Kidney tubule cell (primary cell): ENCODE measurements at regions not wholly inside any gene's neighbourhood (a gene's known extent, or its start where the extent isn't known, plus 50 kb on each side); places are given as distances from the start of the nearest gene placed in this dataset.

Experiments
- DNase-seq: peaks from one replicate; pipeline ENCODE4 v3.0.0-alpha.2; 2018; ENCODE audit warnings: low spot score

DNA sequence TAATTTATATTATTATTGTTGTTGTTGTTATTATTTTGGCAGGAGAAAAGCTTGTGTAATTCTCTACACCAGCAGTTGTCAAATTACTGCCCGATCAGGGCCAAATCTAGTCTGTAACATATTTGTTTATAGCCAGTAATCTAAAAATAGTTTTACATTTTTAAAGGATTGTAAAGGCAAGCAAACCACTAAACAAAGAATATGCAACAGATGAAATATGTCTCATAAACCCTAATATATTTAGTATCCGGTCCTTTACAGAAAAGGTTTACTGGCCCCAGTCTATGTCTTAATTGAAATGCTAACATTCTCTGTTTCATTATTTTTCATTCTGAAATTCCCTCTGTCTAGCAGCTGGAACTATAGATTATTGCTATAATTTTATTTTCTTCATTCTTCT lies 709.5 kb downstream of the KCNJ2 start:
- no peak for DNase-seq

DNA sequence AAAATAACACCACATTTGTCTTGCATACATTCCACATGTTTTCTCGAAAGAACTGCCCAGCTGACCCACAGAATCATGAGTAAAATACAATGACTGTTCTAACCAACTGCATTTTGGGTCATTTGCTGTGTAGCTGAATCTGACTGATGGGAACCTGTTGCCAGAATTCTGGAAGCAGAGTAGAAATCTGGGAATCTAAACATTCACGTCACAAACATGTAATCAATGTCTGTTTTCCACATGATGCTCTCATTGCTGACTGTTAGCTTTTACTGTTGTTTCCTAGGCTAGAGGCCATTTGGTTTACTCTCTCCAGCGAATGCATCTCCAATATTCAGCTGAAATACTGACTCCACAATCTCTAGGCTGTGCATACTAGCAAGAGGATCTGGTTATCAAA lies 710.1 kb downstream of the KCNJ2 start:
- no peak for DNase-seq

DNA sequence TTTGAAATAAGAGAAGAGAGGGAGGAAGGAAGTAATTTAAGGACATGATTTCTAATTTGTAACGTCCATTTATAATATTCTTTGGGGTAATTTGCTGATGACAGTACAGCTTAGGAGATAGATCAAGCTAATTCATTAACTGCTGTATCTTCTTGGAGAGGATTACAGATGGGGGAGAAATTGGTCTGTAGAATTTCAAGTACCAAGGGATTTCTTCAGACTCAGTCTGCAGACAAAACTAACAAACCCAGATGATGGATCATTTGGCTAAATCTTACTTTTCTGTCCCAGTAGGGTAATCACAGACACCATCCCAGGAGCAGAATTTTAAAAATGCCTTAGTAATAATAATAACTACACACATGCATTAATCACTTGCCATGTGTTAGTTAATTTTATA lies 711.8 kb downstream of the KCNJ2 start:
- no peak for DNase-seq

DNA sequence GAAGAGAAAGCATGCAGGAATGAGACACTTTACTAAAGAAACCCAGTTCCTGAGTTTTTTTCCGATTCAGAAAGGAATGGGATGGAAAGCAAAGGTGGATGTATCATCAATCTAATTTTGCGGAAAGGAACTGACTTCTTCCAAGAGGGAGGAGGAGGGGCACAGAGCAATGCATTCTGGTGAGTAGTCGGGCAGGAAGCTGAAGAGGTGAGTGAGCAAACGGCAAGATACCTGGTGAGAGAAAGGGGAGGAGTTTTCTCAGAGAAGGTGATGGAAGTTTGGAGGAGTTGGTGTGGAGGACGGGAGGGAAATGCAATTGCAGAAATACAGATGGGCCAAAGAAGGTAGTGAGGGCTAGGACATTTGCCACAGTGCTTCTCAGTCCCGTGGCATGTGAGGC lies 713.2 kb downstream of the KCNJ2 start:
- DNase-seq = no peak

DNA sequence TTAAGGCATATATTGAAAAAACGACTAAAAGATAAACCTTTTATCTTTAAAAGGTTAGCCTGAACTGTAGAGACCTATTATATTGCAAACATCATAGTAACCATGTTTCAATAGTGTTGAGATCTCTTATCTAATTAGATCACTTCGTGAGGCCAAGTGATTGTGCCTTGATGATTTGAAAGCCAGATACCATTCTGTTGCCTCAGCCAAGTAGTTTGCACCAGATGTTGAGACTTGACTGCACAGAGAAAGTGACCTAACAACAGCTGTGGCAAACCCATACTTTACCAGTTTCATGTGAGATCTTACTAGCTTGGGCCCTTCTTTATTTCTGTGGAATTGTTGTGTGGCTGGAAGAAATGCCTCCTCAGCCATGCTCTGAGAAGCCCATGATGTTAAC lies 717.3 kb downstream of the KCNJ2 start:
- DNase-seq = no peak

DNA sequence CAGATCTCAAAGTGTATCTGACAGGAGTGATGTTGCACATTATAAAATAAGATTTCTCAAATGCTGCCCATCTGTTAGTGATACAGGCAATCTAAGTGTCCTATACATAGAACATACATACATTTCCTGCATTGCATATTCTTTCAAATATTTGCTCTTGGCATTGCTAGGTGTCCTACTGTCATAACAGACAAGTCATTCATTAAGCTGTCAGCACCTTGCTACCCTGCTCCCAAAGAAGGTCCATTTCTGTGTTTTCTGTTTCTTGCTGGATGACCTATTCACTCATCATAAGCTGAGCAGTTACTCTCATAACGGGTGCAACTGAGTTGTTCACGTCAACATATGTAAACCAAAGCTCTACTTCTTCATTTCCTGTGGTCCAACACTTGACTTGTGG lies 719.0 kb downstream of the KCNJ2 start:
- DNase-seq = no peak

DNA sequence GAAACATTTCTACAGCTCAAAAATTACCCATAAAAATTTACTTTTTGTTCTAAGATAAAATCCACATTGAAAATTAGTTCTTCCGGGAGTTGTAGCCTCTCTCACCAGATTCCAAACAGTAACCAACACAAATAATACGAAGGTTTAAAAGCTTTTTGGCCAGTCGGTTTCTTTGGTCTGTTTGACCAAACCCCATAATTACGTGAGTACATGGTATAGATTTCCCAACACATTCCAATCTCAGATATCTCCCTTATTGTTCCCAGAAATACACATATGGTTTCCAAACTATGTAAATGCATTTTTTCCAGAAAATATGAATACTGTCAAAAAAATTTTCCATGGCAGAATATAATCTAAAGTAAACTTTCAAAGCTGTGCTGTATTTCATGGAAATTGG lies 722.0 kb downstream of the KCNJ2 start:
- DNase-seq = no peak

DNA sequence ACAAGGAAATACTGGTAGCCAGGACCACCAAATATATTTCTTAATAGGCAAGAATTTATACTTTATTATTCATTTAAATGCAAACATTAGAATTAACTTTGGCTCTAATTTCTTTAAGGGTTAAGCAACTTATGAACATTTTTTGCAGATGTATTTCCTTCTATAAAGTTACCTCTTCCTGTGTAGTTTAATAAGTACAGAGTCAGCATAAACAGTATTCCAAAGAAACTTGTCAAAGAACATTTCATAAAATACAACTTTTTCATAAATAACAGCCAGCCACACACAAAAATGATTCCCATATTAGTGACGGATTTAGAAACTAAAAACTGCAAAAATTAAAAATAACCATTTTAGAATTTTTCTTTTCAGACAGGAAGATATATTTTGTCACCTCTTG lies 723.2 kb downstream of the KCNJ2 start:
- no peak for DNase-seq

DNA sequence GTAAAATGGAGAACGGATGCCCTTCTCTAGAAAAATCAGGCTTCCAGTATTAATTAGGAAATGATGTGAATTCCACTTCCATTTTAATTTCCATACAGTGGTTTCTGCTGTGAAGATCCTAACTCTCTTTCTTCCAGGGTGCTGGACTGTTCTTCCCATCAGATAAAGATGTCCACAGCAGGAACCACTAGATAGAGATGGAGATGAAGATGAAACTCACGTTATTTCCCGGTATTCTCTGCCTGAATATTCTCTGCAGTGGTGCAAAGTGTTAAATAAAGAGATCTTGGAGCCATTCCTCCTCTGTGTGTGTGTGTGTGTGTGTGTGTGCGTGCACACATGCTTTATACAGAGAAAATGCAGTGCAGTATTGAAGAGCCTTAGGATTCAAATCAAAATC lies 727.5 kb downstream of the KCNJ2 start:
- no peak for DNase-seq

DNA sequence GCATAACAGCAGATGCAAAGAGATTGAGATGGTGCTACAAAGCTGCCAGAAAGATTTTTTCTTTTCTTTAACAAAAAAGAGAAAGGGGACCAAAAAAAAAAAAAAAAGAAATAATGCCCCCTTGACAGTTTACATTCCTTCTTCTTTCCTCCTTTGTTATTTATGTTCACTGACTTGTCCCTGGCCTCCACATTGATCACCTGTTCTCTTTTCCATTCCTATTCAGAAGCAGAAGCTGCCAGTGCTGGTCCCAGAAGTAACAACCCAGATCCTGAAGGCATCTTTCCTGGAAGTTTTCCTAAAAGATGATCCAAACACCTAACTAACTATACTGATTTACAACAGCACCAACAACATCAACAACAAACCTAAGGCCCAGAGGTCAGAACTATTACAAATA lies 728.1 kb downstream of the KCNJ2 start:
- no peak for DNase-seq

DNA sequence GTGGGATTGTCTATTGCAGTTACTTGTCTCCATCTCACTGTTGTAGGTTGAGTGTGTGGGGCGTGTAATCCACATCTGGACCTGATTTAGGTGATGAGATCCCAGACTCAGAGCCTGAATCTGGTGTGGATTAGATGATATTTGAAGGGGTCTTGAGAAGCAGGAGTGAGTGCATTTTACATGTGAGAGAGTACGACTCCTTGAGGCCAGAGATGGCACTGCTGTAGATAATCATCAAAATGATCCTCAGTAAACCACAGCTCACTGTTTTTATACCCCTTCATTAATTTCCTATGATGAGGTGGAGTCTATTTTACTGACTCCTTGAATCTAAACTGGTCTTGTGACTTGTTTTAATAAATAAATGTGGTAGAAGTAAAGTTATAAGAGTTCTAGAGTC lies 732.5 kb downstream of the KCNJ2 start:
- no peak for DNase-seq

DNA sequence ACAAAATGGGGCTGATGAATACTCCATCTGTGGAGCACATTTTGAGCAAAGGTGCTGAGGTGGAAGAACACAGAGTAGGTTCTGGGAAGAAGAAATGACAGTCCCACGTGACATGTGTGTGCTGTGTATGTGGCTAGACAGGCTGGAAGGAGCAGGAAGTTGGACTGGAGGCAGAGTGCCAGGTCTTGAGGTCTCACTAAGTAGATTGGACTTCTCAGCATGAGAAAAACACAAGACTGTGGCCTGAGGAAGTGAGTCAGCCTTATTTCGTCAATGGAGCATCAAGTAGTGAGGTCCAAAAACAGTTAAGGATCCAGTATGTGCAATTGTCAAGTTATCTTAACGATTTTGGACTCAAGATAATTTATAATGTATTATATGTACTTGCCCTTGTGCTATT lies 736.5 kb downstream of the KCNJ2 start:
- peak; percentile 60 for DNase-seq

DNA sequence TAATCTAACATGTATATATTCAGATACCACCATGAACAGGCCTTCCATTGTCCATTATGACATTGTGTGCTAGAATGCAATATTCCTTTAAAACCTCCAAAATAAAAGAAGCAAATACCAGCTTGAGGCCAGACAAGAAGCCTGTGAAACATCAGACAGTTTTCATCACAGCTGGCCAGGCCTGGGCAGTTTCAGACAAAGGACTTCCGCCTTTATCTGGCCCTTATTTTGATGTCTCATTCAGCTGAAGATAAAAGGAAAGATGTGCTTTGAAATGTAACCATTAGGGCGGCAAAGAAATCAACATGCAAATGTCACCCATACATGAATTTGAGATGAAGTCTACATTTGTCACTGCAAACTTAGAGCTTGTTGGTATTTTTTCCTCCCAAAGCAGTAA lies 737.5 kb downstream of the KCNJ2 start:
- peak; percentile 13 for DNase-seq

DNA sequence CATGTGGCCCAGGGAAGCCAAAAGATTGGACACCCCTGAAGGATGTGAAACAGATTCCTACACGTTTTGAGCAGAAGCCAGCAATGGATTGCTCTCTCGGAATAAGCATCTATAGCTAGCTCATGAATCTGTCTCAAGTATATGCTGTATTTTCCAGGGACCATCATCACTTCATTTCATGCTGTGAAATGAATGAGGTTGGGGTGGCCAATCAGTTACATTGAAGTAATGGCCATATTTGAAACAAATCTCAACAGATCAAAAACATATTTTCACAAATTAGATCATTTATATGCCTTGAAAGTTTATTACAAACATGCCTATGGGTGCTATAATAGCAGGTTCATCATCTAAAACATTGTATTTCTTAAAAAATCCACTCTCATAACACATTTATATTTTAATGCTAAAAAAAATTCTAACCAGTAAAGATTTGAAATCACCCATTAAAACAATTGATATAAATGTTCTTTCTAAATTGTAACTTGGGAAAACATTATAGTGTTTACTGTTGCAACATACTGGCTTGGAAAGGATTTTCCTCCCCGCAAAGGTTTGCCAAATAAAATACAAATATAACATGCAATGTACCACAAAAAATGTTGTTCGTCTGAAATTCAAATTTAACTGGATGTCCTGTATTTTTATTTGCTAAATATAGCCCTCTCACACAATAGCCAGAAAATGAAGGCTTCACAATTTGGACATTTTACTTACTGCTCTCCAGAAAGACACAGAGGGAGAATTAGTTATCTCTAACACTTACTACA lies 743.6 kb downstream of the KCNJ2 start:
- DNase-seq = no peak

DNA sequence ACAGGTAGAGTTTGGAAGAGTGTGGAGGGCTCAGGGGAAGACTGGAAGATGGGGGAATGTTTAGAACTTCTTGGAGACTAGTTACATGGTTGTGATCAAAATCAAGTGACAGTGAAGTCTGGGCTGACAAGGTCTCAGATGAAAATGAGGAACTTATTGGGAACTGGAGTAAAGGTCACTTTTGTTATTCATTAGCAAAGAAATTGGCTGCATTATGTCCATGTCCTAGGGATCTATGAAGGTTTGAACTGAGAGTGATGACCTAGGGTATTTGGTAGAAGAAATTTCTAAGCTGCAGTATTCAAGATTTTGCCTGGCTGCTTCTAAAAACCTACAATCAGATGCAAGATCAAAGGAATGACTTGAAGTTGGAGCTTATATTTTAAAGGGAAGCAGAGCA lies 747.1 kb downstream of the KCNJ2 start:
- no peak for DNase-seq

DNA sequence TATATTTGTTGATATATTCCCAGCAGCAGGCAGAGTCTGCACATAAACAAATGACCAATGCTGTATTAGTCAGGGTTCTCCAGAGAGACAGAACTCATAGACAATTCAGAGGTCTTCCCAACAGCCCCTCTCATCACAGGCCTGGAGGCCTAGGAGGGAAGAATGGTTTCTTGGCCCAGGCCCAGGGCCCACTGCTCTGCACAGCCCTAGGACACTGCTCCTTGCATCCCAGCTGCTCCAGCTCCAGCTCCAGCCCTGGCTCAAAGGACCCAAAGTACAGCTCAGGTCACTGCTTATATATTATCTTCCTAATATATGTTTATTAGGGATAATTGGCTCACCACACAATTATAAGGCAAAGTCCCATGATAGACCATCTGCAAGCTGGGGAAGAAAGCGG lies 749.9 kb downstream of the KCNJ2 start:
- DNase-seq = no peak

DNA sequence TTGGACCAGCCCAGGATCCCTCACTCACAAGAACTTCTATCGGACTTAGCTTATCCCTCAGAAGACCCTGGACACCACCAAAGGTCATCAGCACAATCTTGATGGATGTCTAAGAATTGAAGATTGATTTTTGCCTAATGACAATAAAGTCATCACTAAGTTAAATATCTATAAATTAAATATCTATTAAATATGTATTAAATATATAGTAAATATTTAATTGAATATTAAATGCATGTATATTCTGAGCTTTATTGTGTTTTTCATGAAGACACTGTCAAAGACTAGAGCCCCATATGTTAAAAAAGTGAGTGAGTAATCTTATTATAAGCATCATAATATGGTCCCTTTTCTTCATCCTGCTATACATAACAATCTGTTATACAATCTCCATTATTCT lies 751.1 kb downstream of the KCNJ2 start:
- DNase-seq = no peak

DNA sequence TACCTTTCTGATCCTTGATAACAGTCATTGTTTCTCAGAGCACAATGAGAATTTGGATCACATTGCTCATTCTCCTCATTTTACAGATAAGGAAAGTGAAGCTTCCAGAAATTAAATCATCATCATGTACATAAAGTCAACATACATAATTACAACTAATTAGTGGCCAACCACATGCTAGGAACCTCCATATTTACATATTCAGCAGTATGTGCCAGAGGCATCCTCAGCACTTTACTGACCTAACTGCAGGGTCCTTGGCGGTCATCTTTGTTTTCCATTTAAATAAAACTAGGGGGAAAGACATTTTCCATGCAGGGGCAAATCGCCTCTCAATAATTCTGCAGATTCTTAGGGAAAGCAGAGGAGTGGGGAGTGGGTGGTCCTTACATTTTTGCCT lies 752.9 kb downstream of the KCNJ2 start:
- no peak for DNase-seq

DNA sequence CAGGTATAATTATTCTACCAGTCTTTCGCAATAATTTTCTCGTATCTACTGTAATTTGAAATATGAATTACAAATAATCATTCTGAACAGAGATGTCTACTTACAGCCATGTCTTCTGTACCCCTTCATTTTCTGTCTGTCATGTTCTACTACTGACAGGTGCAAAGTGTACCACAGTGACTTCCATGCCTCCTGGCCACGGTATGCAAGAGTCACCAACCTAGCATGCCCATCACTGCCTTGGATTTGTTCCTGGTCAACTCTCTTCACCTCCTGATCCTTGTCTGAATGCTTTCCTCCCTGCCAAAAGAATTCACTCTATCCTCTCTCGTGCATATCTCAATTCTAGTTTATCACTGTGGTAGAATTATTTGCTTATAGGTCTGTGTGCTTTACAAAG lies 755.4 kb downstream of the KCNJ2 start:
- no peak for DNase-seq

DNA sequence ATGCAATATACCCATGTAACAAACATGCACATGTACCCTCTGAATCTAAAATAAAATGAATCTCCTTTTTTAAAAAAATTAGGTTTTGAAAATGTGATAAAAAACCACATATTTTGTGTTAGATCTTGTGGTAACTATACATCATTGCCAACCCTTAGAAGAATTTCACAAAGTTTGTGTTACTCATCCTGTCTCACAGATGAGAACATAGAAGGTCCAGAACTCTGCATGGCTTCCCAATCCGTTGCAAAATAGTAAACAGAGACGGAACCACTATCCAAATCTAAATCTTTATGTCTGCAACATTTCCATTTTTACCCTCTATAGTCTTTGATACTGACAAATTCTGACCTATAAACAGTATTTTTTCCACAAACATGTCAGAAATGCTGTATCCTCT lies 759.9 kb downstream of the KCNJ2 start:
- no peak for DNase-seq

DNA sequence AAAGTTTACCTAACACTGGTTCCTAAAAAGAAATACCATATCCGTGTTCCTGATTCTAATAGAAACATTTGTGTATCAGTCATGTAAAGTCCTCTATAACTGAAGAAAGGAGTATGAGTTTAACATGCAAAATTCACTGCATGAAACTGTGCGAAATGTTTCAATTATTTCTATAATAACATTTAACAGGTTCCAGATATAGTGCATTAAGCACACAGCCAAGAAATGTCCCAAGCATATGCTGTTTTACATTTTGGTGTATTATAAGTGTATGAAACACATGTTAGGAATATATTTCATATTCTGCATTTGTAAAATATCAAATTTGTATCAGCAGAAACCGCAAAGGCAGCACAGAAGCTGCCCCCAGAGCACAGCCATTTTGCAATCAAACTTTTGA lies 764.9 kb downstream of the KCNJ2 start:
- DNase-seq = no peak

DNA sequence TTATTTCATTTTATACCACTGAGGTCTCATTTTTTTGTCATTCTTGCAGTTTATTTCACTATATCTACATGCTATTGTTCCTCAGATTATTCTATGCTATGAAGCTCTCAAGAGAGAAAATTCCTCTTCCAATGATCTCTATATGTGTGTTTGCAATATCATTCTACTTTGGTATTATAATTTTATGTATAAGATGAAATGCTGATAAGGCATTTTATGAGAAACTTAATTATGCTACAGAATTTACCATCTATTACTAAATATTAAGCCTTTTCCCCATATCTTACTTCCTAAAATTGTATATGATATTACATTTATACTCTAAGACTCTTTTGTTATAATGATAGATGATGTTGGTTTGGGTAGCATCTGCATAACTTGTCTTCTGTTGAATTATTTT lies 765.5 kb downstream of the KCNJ2 start:
- DNase-seq = no peak

DNA sequence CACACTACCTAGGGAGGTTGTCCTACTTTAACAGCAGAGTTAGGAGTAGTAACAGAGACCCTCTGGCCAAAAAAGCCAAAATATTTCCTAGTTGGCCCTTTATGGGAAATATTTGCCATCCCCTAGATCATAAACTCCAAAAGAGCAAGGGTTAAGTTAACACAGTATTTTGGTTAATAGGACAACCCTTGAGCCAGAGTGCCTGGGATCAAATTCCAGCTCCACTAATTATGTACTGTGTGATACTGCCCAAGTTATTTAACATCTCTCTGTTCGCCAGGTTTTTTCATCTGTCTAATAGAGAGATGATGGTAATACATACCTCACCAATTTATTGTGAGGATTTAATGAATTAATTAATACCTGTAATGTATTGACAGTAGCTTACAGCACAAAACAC lies 767.4 kb downstream of the KCNJ2 start:
- no peak for DNase-seq

DNA sequence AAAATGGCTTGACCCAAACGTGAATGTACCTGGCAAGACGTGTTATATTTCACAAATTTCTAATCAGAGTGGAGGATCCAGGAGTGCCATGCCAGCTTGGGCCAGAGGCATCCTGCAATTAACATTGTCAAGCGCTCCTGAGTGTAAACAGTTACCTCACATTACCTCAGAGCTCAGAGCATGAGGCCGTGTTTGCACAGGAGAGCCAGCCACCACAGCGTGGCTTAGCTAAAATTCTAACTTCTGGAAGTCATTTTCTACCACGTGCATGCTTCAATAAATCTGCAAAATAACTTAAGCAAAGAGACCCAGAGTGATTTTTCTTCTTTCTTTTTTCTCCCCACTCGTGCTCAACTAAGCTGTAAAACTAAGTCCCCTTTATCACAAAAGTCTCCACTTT lies 769.0 kb downstream of the KCNJ2 start:
- DNase-seq = no peak

DNA sequence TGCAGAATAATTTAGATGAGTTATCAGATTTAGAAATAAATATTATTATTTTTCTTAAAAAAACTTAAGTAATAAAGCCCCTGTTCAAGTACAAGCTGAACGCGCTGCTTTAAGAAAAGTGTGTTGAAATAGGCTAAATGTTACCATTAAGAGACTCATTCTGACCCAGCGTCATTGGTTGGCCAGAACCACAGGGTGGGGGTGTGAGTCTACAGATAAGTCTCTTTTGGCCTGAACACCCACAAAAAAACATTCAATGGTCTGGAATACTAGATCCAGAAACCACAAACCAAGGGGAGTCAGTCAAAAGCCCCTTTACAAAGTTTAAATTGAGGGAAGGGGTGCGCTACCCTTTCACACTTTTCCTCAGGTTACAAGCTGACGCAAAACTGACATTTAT lies 776.1 kb downstream of the KCNJ2 start:
- DNase-seq = no peak
